ENCODE measurements at regions not wholly inside any gene's neighbourhood (a gene's known extent, or its start where the extent isn't known, plus 50 kb on each side); places are given as distances from the start of the nearest gene placed in this dataset.

DNA sequence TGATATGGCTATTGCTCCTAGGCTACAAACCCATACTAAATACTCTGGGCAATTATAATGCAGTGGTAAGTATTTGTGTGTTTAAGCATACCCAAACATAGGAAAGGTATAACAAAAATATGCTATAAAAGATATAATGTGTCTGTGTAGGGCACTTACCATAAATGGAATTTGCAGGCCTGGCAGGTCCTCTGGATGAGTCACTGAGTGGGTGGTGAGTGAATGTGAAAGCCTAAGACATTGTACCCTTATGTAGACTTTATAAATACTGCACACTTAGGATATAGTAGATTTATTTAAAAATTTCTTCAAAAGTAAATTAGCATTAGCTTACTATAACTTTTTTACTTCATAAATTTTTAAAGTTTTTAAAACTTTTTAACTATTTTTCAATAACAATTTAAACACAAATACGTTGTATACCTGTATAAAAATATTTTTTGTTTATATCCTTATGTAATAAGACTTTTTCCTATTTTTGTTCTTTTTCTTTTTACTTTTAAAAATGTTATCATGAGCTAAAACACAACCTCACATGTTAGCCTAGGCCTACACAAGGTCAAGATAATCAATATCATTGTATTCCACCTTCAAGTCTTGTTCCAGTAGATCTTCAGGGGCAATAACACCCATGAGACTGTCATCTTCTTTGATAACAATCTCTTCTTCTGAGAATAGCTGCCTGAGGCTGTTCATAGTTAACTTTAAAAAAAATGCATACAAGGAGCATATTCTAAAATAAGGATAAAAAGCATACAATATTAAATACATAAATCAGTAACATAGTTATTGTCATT, 306.3 kb upstream of the RGS18 start:
- Histone ChIP-seq H3K27me3 (replicated peaks; ENCODE audit: control insufficient read depth, insufficient read depth, low read length) (no peaks in the 10 kb centered on the region), H3K4me1 (ENCODE audit: control insufficient read depth, insufficient read depth, low read length) (no peaks in the 10 kb centered on the region), H3K9me3 (ENCODE audit: control insufficient read depth, low read length) (no peaks in the 10 kb centered on the region), H3K9ac (ENCODE audit: low read length) (no peak overlapping the region), H3K4me3 (ENCODE audit: low read length) (no peak overlapping the region), H3K36me3 (ENCODE audit: control insufficient read depth, insufficient read depth, low read length, severe bottlenecking) (no peaks in the 10 kb centered on the region)
- peak; percentile 48 for DNase-seq (ENCODE audit: low read depth)

DNA sequence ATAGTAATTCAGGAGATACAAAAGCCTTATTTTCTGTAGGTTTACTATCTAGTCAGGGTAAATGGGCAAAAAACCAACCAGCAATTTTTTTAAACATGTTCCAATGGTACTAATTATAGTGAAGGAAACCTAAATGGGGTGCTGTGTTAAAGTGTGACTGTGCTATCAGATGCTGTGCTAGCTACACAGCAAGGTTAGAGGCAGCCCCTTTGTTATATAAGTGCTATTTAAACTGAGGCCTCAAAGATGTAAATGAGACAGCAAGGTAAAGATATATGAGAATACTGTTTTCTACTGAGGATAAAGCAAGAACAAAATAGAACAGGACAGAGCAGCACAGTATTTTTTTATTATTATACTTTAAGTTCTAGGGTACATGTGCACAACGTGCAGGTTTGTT, 305.4 kb upstream of the RGS18 start:
- H3K4me1 ChIP-seq (ENCODE audit: control insufficient read depth, insufficient read depth, low read length) = no peaks in the 10 kb centered on the region
- no peaks in the 10 kb centered on the region for H3K27me3 ChIP-seq (replicated peaks; ENCODE audit: control insufficient read depth, insufficient read depth, low read length)
- H3K36me3 ChIP-seq (ENCODE audit: control insufficient read depth, insufficient read depth, low read length, severe bottlenecking) = no peaks in the 10 kb centered on the region
- no peak overlapping the region for H3K4me3 ChIP-seq (ENCODE audit: low read length)
- no peak overlapping the region for H3K9ac ChIP-seq (ENCODE audit: low read length)
- no peak for DNase-seq (ENCODE audit: low read depth)
- H3K9me3 ChIP-seq (ENCODE audit: control insufficient read depth, low read length) = no peaks in the 10 kb centered on the region

DNA sequence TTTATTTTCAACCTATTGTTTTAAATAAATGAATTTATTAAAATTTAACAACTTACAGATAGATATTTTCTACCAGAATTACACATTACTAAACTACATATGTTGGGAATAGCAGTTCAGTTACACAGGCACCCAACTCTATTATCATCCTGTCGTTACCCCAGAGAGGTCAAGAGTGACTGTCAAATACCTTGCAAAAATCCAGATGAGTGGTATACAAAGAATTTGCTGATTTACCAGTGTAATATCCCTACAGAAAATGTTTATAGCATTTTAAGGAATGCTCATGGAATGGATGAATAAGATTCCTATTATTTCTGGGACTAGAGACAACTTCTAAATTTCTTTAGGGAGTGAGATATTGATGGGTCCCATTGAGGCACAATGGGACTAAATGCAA, 300.7 kb upstream of the RGS18 start:
- no peaks in the 10 kb centered on the region for H3K36me3 ChIP-seq (ENCODE audit: control insufficient read depth, insufficient read depth, low read length, severe bottlenecking)
- no peak overlapping the region for H3K9ac ChIP-seq (ENCODE audit: low read length)
- no peaks in the 10 kb centered on the region for H3K9me3 ChIP-seq (ENCODE audit: control insufficient read depth, low read length)
- DNase-seq (ENCODE audit: low read depth) = no peak
- no peaks in the 10 kb centered on the region for H3K27me3 ChIP-seq (replicated peaks; ENCODE audit: control insufficient read depth, insufficient read depth, low read length)
- no peaks in the 10 kb centered on the region for H3K4me1 ChIP-seq (ENCODE audit: control insufficient read depth, insufficient read depth, low read length)
- H3K4me3 ChIP-seq (ENCODE audit: low read length) = no peak overlapping the region

DNA sequence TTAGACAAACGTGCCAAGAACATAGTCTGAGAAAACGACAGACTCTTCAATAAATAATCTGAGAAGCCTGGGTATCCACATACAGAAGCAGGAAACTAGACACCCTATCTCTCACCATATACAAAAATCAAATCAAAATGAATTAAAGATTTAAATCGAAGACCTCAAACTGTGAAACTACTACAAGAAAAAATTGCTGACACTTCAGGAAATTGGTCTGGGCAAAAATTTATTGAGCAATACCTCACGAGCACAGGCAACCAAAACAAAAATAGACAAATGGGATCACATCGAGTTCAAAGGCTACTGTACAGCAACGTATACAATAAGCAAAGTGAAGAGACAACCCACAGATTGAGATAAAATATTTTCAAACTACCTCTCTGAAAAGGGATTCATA, 292.8 kb upstream of the RGS18 start:
- Histone ChIP-seq H3K4me1 (ENCODE audit: control insufficient read depth, insufficient read depth, low read length) (no peaks in the 10 kb centered on the region), H3K9me3 (ENCODE audit: control insufficient read depth, low read length) (peaks cover 6% of the 10 kb centered on the region), H3K27me3 (replicated peaks; ENCODE audit: control insufficient read depth, insufficient read depth, low read length) (no peaks in the 10 kb centered on the region), H3K9ac (ENCODE audit: low read length) (no peak overlapping the region), H3K36me3 (ENCODE audit: control insufficient read depth, insufficient read depth, low read length, severe bottlenecking) (no peaks in the 10 kb centered on the region), H3K4me3 (ENCODE audit: low read length) (no peak overlapping the region)
- no peak for DNase-seq (ENCODE audit: low read depth)

DNA sequence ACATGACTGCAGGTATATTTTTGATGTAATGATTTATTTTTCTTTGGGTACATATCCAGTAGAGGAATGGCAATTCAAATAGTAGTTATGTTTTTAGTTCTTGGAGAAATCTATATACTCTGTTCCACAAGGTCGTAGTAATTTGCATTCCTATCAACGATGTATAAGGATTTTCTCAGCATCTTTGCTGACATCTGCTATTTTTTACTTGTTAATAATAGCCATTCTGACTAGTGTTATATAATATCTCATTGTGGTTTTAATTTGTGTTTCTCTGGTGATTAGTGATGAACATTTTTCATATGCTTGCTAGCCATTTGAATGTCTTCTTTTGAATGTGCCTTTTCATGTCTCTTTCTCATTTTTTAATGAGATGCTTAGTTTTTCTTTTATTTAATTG, 292.1 kb upstream of the RGS18 start:
- Histone ChIP-seq H3K9me3 (ENCODE audit: control insufficient read depth, low read length) (peaks cover 6% of the 10 kb centered on the region), H3K9ac (ENCODE audit: low read length) (no peak overlapping the region), H3K4me3 (ENCODE audit: low read length) (no peak overlapping the region), H3K27me3 (replicated peaks; ENCODE audit: control insufficient read depth, insufficient read depth, low read length) (no peaks in the 10 kb centered on the region), H3K4me1 (ENCODE audit: control insufficient read depth, insufficient read depth, low read length) (no peaks in the 10 kb centered on the region), H3K36me3 (ENCODE audit: control insufficient read depth, insufficient read depth, low read length, severe bottlenecking) (no peaks in the 10 kb centered on the region)
- DNase-seq (ENCODE audit: low read depth) = no peak

DNA sequence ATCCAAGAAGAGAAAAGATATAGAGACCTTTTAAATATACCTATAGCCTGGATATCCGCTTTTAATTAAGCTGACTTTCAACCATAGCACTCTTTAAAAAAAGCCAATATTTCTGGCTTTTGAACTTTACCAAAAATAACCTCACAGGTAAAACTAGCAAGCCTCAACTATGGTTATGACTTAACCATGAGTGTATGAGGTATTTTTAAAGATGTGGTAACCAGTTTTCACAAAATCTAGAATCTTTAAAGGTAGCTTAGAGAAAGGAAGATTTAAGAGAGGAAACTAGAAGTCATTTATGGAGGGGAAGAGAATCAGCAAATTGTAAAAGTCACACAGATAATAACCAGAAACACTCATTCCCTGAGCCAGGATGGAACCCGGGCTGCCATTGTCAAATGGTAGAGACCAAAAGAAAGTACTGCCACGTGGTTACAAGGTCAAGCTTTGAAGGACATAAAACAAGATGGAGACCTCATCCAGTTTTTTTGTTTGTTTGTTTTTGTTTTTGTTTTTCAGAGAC, 288.4 kb upstream of the RGS18 start:
- H3K9me3 ChIP-seq (ENCODE audit: control insufficient read depth, low read length) = no peaks in the 10 kb centered on the region

DNA sequence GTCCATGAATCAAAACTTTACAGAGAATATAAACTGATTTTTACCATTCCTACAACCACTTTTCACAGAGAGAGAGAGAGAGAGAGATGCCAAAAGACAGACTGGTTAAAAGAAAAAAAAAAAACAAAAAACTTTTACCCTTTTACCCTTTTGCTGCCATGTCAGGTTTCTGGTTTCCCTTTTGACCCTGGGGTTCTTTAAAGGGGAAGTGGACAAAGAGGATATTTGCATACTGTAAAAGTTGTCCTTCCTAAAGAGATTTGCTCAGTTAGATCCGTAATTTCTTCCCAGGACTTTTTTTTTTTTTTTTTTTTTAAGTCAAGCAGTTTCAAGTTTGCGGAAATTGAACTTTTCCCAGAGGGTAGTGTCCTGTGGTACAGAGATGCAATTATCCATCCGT, 287.8 kb upstream of the RGS18 start:
- Histone ChIP-seq H3K9me3 (ENCODE audit: control insufficient read depth, low read length) (no peaks in the 10 kb centered on the region), H3K4me3 (ENCODE audit: low read length) (no peak overlapping the region), H3K4me1 (ENCODE audit: control insufficient read depth, insufficient read depth, low read length) (no peaks in the 10 kb centered on the region), H3K27me3 (replicated peaks; ENCODE audit: control insufficient read depth, insufficient read depth, low read length) (no peaks in the 10 kb centered on the region), H3K36me3 (ENCODE audit: control insufficient read depth, insufficient read depth, low read length, severe bottlenecking) (no peaks in the 10 kb centered on the region), H3K9ac (ENCODE audit: low read length) (no peak overlapping the region)
- no peak for DNase-seq (ENCODE audit: low read depth)

More for the DNA sequence above, 288.4 kb upstream of the RGS18 start:
- no peak overlapping the region for H3K9ac ChIP-seq (ENCODE audit: low read length)
- no peaks in the 10 kb centered on the region for H3K4me1 ChIP-seq (ENCODE audit: control insufficient read depth, insufficient read depth, low read length)
- no peak for DNase-seq (ENCODE audit: low read depth)
- H3K36me3 ChIP-seq (ENCODE audit: control insufficient read depth, insufficient read depth, low read length, severe bottlenecking) = no peaks in the 10 kb centered on the region
- no peaks in the 10 kb centered on the region for H3K27me3 ChIP-seq (replicated peaks; ENCODE audit: control insufficient read depth, insufficient read depth, low read length)
- H3K4me3 ChIP-seq (ENCODE audit: low read length) = no peak overlapping the region

DNA sequence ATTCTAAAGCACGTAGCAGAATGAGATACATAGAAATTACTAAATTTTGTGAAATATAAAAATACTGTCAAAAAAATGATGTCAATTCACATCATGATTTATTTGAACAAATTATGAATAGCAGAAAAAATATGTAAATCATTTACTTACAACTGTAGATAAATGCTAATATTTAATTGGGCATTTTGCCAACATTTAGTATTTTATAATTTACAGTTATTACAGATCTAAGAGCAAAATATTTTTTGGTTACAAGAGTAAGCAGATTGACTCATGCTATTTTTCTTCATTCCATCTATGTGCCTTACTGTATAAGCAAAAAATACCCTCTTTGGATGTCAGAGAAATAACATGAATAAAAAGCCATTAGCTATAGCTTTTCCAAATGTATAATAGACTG, 282.3 kb upstream of the RGS18 start:
- no peaks in the 10 kb centered on the region for H3K27me3 ChIP-seq (replicated peaks; ENCODE audit: control insufficient read depth, insufficient read depth, low read length)
- H3K4me3 ChIP-seq (ENCODE audit: low read length) = no peak overlapping the region
- no peak overlapping the region for H3K9ac ChIP-seq (ENCODE audit: low read length)
- H3K4me1 ChIP-seq (ENCODE audit: control insufficient read depth, insufficient read depth, low read length) = no peaks in the 10 kb centered on the region
- no peaks in the 10 kb centered on the region for H3K9me3 ChIP-seq (ENCODE audit: control insufficient read depth, low read length)
- H3K36me3 ChIP-seq (ENCODE audit: control insufficient read depth, insufficient read depth, low read length, severe bottlenecking) = no peaks in the 10 kb centered on the region
- no peak for DNase-seq (ENCODE audit: low read depth)

DNA sequence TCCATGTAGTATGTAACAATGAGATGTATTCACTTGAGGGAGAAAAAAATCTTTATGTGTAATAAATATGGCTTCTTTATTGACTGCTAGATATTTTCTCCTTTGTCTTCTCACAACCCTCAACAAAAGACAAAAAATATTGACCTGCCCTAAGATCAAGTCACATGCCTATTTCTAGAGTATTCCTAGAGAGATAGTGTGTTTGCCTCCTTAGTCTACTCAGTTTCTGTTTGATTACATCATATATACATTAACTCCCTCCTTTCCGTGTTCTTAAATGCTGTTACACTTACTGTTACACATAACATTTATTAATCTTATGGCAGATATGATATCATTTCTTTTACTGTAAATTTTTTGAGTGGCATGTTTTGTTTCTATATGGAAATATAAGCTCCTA, 281.6 kb upstream of the RGS18 start:
- H3K9me3 ChIP-seq (ENCODE audit: control insufficient read depth, low read length) = no peaks in the 10 kb centered on the region
- DNase-seq (ENCODE audit: low read depth) = no peak
- H3K9ac ChIP-seq (ENCODE audit: low read length) = no peak overlapping the region
- no peaks in the 10 kb centered on the region for H3K36me3 ChIP-seq (ENCODE audit: control insufficient read depth, insufficient read depth, low read length, severe bottlenecking)
- no peaks in the 10 kb centered on the region for H3K27me3 ChIP-seq (replicated peaks; ENCODE audit: control insufficient read depth, insufficient read depth, low read length)
- no peak overlapping the region for H3K4me3 ChIP-seq (ENCODE audit: low read length)
- no peaks in the 10 kb centered on the region for H3K4me1 ChIP-seq (ENCODE audit: control insufficient read depth, insufficient read depth, low read length)

DNA sequence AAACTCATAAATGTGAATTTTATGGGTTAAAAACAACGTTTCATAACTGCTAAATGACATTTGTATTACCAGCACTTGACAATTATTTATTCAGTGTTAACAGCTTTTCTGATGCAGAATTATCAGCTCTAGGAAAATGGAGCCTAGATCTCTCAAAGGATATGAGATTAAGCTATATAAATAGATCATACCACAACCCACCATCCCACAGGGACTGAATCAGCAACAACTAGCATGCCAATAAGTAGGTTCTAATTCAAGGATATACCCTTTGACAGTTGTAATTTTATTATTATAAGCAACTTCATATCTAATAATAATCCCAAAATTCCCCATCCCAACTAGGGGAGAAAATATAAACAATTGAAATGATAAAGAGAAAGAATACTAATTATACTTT, 275.4 kb upstream of the RGS18 start:
- DNase-seq (ENCODE audit: low read depth) = no peak
- Histone ChIP-seq H3K27me3 (replicated peaks; ENCODE audit: control insufficient read depth, insufficient read depth, low read length) (no peaks in the 10 kb centered on the region), H3K9ac (ENCODE audit: low read length) (no peak overlapping the region), H3K36me3 (ENCODE audit: control insufficient read depth, insufficient read depth, low read length, severe bottlenecking) (no peaks in the 10 kb centered on the region), H3K4me1 (ENCODE audit: control insufficient read depth, insufficient read depth, low read length) (no peaks in the 10 kb centered on the region), H3K4me3 (ENCODE audit: low read length) (no peak overlapping the region), H3K9me3 (ENCODE audit: control insufficient read depth, low read length) (no peaks in the 10 kb centered on the region)

DNA sequence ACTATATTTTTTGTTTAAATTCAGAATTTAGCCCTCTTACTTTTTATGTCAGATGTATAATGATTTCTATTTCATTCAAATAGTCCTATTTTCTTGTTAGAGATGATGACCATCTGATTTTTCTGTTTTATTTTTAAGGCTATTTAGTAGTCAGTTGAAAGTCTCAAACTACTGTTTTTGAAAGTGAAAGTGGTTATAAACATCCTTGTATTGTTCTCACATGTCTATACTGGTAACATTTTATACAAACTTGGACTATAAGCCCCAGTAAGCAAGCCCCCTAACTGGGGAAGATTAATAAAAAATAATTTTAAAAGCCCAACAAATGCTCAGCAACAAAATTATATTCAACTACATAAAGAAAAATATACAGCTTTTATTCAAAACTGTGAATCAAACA, 271.3 kb upstream of the RGS18 start:
- Histone ChIP-seq H3K4me1 (ENCODE audit: control insufficient read depth, insufficient read depth, low read length) (peaks cover 8% of the 10 kb centered on the region), H3K9ac (ENCODE audit: low read length) (no peak overlapping the region), H3K36me3 (ENCODE audit: control insufficient read depth, insufficient read depth, low read length, severe bottlenecking) (no peaks in the 10 kb centered on the region), H3K9me3 (ENCODE audit: control insufficient read depth, low read length) (no peaks in the 10 kb centered on the region), H3K4me3 (ENCODE audit: low read length) (no peak overlapping the region), H3K27me3 (replicated peaks; ENCODE audit: control insufficient read depth, insufficient read depth, low read length) (no peaks in the 10 kb centered on the region)
- peak; percentile 14 for DNase-seq (ENCODE audit: low read depth)
